ENCODE measurements at regions not wholly inside any gene's neighbourhood (a gene's known extent, or its start where the extent isn't known, plus 50 kb on each side); places are given as distances from the start of the nearest gene placed in this dataset.

DNA sequence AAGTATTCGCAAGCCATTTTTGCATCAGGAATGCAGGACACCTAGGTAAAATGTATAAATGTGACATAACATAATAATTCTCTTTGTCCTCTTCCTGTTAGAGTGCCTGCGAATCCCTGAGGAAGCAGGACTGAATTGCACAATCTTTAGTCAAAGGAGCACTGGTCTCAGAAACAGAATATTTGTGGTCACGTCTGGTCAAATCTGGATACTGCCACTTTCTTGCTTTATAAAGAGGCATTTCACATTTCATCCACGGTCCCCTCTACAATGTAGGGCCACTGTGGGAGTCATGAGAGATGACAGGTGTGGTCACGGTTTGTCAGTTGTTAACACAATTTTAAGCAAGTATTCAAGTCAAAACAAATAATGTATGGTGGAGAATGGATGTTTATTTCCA, 564.0 kb downstream of the IRX1 start:
- TF ChIP-seq CTCF (IDR thresholded peaks at IDR 0.05; ENCODE audit: insufficient read depth, low read depth, low read length) (no peak), EZH2 (IDR thresholded peaks at IDR 0.05; ENCODE audit: insufficient read depth, low read length) (no peak)
